Activated CD8-positive, alpha-beta memory T cell treated with anti-CD3 and anti-CD28 coated beads for 1 hour (primary cell): ENCODE measurements at regions not wholly inside any gene's neighbourhood (a gene's known extent, or its start where the extent isn't known, plus 50 kb on each side); places are given as distances from the start of the nearest gene placed in this dataset.

Experiments
- DNase-seq, 2 donors: peaks; one replicate each; pipeline ENCODE4 v3.0.0-alpha.2; 2020; ENCODE audit warnings: low read depth in 1 of 2; ENCODE audit errors: extremely low read depth in 1 of 2

DNA sequence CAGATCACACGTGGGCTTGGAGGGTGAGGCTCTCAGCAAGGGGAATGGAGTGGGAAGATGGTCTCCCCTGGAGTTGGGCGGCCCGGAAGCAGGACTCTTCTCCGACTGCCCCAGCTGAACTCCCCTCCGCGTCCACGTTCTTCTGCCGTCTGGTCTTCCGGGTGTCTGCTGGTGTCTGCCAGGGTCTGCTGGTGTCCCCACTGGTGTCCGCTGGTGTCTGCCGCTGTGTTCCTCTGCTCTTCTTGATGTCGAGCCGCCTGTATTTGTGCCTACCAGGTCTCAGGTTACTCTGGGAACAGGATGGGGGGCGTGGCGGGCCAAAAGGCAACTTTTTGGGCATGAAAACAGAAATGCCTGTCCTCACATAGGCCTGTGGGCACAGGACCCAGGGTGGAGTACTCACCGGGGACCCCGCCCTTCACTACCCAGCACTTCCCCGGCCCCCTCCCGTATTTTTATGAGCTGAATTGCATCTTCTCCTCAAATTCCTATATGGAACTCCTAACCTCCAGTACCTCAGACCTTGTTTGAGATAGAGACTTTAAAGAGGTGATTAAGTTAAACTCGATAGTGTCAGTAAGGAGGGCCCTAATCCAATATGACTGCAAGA is 675.4 kb downstream of the SEMA5A start:
- no peak for DNase-seq

DNA sequence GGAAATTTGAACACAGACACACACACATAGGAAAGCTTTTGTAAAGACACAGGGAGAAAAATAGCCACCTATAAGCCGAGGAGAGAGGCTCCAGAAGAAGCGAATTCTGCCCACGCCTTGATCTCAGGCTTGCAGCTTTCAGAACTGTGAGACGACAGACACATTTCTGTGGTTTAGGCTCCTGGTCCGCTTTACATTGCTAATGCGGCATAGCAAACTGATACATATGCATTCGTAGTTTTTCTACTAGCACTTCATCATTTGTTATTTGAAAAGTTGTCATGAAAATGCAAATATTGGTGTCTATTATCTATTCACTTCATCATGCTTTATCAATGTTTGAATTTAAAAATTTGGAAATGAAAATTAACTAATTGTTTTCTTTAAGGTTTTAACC is 674.9 kb downstream of the SEMA5A start:
- no peak for DNase-seq

GRCh38 chr5:8871446-8871845 is 674.4 kb downstream of the SEMA5A start:
- DNase-seq, result no peak

GRCh38 chr5:8875722-8876121 is 670.2 kb downstream of the SEMA5A start:
- DNase-seq, result no peak

- no peak for DNase-seq
These were observed 666.6 kb downstream of the SEMA5A start for GRCh38 chr5:8879248-8879647.

- no peak for DNase-seq
These were observed 661.8 kb downstream of the SEMA5A start for GRCh38 chr5:8884029-8884428.

DNA sequence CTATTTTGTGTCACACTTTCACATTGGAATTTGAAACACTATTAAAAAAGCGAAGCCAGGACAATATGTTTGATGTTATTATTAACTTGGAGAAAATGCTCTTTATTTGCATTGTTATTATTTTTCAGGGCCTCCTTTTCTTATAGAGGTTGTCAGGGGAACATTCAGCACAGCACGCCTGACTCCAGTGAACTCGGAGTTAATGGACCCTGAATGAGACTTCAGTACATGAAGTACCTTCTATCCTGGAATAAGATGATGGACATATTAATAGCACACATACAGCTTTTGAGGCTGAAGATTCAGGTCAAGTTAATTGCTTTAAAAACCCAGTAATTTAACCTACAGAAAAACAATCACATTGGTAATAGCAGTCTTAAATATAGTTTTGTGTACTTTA is 652.9 kb downstream of the SEMA5A start:
- DNase-seq, result no peak

- no peak for DNase-seq
These were observed 651.8 kb downstream of the SEMA5A start for GRCh38 chr5:8894031-8894430.

- DNase-seq, result no peak
These were observed 650.8 kb downstream of the SEMA5A start for GRCh38 chr5:8895062-8895461.

- no peak for DNase-seq
These were observed 650.3 kb downstream of the SEMA5A start for GRCh38 chr5:8895599-8895998.

DNA sequence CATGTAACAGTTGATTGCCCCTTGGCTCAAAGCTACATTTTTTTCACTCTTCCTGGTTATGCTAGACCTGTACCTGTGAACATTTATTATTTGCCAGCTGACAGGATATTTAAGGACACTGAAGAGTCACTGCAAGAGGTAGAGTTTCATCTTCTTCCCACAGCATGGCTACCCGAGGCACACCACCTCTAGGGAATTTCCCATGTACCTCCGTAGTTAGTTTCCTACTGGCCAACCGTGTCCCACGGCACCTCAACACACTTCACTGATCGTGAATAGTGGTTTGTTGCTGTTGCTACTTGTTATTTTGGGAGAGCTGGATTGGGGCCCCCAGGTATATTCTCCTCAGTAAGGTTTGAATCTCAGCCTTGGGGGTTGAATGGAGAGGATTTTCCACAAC is 648.6 kb downstream of the SEMA5A start:
- no peak for DNase-seq

- DNase-seq, result no peak
These were observed 640.9 kb downstream of the SEMA5A start for GRCh38 chr5:8905021-8905420.

DNA sequence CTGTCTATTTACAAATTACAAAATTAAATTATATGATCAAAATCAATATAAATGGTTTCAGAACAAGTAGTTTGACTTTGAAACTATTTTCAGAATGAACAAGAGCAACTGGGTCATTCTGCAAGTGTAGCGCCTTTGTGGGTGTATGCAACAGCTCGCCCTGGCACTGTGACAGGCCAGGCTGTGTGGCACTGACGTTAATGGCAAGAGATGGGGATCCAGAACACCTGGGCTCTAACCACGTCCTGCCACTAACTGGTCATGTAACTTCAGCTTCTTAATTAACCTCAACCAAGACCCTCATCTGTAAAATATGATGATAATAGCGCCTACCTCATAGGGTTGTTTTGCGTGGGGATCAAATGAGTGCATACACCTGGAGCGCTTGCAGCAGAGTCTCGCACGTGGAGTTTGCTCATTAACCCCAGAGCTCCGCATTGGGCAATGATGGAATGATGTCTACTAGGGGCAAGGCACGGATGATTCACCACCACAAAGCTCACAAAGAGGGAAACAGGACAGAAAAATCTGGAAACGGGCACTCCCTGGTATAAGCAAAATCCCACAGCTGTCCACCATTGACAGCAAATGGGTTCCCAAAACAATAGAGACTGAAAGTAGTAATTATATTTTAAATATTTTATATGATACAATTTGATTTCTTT is 639.4 kb downstream of the SEMA5A start:
- no peak for DNase-seq

DNA sequence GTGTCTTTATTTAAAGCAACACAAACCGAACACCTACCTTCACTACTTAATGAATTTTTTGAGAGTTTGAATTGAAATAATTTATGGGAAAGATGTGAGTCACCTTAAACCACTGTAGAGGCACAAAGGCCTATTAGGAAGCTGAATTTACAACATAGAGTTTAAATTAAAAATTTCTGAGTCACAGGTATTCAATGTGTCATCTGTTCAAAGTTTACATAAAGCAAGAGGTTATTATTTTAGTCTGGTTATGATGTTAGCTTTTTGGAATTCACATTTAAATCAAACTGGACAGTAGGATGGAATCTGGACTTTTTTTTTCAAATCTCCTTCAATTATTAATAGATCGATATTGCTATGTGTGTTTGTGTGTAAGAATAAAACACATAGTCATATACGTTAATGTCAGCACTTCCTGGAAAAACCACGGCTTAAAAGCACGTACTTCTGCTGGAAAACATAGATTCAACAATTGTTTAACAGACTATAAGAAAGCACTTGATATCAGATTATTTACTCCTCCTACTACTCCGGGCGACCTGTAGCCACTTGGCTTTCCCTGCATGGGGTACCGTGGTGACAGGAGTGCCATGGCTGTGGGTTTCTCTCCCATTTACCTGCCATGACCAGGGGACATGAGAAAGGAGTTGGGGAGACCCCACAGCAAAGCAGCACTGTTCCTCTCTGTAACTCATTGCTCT is 638.6 kb downstream of the SEMA5A start:
- DNase-seq, result no peak

GRCh38 chr5:8908055-8908683 is 637.7 kb downstream of the SEMA5A start:
- DNase-seq, result no peak

DNA sequence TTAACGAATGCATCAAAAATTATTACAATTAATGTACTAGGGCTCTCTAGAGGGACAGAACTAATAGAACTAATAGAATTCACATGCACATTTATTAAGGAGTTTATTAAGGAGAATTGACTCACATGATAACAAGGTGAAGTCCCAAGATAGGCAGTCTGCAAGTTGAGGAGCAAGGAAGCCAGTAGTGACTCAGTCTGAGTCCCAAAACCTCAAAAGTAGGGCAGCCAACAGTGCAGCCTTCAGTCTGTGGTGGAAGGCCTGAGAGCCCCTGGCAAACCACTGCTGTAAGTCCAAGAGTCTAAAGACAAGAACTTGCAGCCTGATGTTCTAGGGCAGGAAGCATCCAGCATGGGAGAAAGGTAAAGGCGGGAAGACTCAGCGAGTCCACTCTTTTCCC is 633.8 kb downstream of the SEMA5A start:
- DNase-seq, result no peak

DNA sequence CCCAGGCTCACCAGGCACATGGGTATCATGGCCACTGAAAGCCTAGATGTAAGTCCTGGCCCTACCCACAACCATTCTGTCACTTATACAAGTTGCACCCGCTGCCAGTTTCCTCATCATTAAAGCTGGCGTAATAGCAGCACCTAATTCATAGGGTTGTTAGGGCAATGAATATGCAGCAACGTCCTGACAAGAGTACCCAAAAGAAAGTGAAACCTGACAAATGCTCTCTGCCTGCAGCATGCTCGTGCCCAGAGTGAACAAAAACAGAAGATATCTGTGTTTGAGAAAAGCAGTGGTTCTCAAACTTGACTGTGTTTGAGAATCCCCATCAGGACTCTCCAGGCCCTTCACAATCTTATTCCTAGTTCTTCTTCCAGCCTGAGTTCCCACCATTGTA is 632.4 kb downstream of the SEMA5A start:
- no peak for DNase-seq

GRCh38 chr5:8919096-8919495 is 626.8 kb downstream of the SEMA5A start:
- no peak for DNase-seq

DNA sequence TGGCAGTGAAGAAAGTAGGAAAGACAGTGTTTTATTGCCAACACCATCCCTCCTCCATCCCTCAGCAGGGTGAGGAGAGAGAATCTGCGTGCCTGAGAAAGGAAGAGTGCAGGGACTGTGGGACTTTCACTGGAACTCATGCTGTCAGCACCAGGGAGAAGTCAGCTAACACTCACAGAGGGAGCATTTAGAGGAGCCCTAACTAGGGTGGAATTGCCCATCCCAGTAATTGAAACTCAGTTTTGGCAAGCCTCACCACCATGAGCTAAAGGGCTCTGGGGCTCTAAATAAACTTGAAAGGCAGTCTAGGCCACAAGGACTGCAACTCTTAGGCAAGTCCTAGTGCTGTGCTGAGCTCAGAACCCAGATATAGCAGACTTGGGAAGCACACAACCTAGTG is 622.3 kb downstream of the SEMA5A start:
- DNase-seq, result no peak

DNA sequence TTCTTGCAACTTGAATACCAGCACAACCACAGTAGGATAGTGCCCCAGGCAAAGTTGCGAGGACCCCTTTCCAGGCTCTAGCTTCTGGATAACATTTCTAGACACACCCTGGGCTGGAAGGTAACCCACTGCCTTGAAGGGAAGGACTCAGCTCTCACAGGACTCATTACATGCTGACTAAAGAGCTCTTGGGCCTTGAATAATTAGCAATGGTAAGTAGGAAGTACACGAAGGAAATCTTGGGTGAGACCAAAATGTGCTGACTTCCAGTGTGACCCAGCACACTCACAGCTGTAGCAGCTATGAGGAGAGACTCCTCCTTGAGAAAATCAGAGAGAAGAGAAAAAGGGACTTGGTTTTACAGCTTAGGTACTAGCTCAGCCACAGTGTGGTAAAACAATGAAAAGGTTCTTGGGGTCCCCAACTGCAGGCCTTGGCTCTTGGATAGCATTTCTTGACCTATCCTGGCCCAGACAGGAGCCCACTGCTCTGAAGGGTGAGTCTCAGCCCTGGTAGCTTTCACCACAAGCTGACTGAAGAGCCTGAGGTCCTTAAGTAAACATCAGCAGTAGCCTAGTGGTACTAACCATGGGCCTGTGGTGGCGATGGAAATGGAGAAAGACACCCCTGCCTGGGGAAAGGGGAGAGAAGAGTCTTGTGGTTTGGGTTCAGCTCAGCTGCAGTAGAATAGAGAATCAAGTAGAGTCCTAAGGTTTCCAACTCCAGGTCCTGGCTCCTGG is 621.7 kb downstream of the SEMA5A start:
- DNase-seq, result no peak

DNA sequence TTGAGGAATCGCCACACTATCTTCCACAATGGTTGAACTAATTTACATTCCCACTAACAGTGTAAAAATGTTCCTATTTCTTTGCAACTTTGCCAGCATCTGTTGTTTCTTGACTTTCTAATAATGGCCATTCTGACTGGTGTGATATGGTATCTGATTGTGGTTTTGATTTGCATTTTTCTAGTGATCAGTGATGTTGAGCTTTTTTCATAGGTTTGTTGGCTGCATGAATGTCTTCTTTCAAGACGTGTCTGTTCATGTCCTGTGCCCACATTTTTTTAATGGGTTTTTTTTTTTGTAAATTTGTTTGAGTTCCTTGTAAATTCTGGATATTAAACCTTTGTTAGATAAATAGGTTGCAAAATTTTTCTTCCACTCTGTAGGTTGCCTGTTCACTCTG is 615.9 kb downstream of the SEMA5A start:
- no peak for DNase-seq
